ENCODE measurements at regions not wholly inside any gene's neighbourhood (a gene's known extent, or its start where the extent isn't known, plus 50 kb on each side); places are given as distances from the start of the nearest gene placed in this dataset.

DNA sequence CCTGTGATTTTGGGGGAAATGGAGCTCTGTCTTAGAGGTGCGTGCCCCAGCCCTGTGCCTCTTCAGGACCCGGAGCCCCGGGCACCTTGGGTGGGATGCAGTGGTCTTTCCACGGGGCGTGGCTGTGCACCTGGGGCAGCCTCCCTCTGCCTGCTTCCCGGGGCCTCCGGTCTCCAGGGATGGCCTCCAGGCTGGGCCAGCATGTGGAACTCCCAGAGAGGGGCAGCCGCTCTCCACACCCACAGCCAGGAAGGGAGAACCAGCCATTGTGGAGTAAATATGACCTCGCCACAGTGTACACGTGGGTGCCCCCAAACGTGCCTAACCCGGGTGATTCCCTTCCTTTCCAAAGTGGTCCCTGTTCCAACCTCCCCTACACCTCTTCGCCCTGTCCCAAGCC, 52.6 kb downstream of the JAKMIP3 start:
- TF ChIP-seq CTCF (conservative IDR thresholded peaks at IDR 0.05; ENCODE audit: low read depth, low read length) (no peak), EZH2 (IDR thresholded peaks at IDR 0.05; ENCODE audit: low read length, unreplicated experiment) (no peak)
